GM19023 (cell line): ENCODE measurements at regions not wholly inside any gene's neighbourhood (a gene's known extent, or its start where the extent isn't known, plus 50 kb on each side); places are given as distances from the start of the nearest gene placed in this dataset.

ENCODE experiments used
- ATAC-seq: cut with Tn5 transposase; IDR thresholded peaks from one replicate; pipeline ENCODE4 v1.9.1; 2021; ENCODE audit warnings: mild to moderate bottlenecking, moderate library complexity; ENCODE audit not compliant: unreplicated experiment

- ATAC-seq: no peak
Measured at GRCh38 chr6:156651486-156651885, 125.7 kb upstream of the ARID1B start.

GRCh38 chr6:156650896-156651390 is 126.2 kb upstream of the ARID1B start:
- no peak for ATAC-seq

GRCh38 chr6:156648616-156649015 is 128.6 kb upstream of the ARID1B start:
- ATAC-seq: no peak

- ATAC-seq: no peak
Measured at GRCh38 chr6:156647991-156648390, 129.2 kb upstream of the ARID1B start.

GRCh38 chr6:156647140-156647784 is 129.9 kb upstream of the ARID1B start:
- ATAC-seq: no peak

- no peak for ATAC-seq
Measured at GRCh38 chr6:156646496-156646895, 130.7 kb upstream of the ARID1B start.

- ATAC-seq: no peak
Measured at GRCh38 chr6:156645097-156645496, 132.1 kb upstream of the ARID1B start.

- no peak for ATAC-seq
Measured at GRCh38 chr6:156639009-156639721, 138.0 kb upstream of the ARID1B start.

GRCh38 chr6:156638581-156638980 is 138.6 kb upstream of the ARID1B start:
- ATAC-seq: no peak

- ATAC-seq: no peak
Measured at GRCh38 chr6:156634951-156635371, 142.2 kb upstream of the ARID1B start.

- no peak for ATAC-seq
Measured at GRCh38 chr6:156634048-156634447, 143.1 kb upstream of the ARID1B start.

- ATAC-seq: no peak
Measured at GRCh38 chr6:156633291-156633690, 143.9 kb upstream of the ARID1B start.

- no peak for ATAC-seq
Measured at GRCh38 chr6:156630613-156631302, 146.4 kb upstream of the ARID1B start.

- no peak for ATAC-seq
Measured at GRCh38 chr6:156628805-156629204, 148.4 kb upstream of the ARID1B start.

- ATAC-seq: no peak
Measured at GRCh38 chr6:156627524-156627923, 149.7 kb upstream of the ARID1B start.

GRCh38 chr6:156622185-156622584 is 155.0 kb upstream of the ARID1B start:
- no peak for ATAC-seq

GRCh38 chr6:156620331-156620730 is 156.8 kb upstream of the ARID1B start:
- no peak for ATAC-seq

- no peak for ATAC-seq
Measured at GRCh38 chr6:156618600-156619205, 158.5 kb upstream of the ARID1B start.

- ATAC-seq: no peak
Measured at GRCh38 chr6:156617941-156618340, 159.2 kb upstream of the ARID1B start.

GRCh38 chr6:156617376-156617775 is 159.8 kb upstream of the ARID1B start:
- ATAC-seq: no peak

GRCh38 chr6:156616495-156616894 is 160.7 kb upstream of the ARID1B start:
- no peak for ATAC-seq
